NCI-H2107 treated with DMSO at 0.1 percent for 48 hours (cell line): ENCODE measurements at regions not wholly inside any gene's neighbourhood (a gene's known extent, or its start where the extent isn't known, plus 50 kb on each side); places are given as distances from the start of the nearest gene placed in this dataset.

ENCODE experiments used
- DNase-seq: peaks from one replicate; lab custom pipeline; 2025; ENCODE audit not compliant: unreplicated experiment; lab: John Stamatoyannopoulos, UW

DNA sequence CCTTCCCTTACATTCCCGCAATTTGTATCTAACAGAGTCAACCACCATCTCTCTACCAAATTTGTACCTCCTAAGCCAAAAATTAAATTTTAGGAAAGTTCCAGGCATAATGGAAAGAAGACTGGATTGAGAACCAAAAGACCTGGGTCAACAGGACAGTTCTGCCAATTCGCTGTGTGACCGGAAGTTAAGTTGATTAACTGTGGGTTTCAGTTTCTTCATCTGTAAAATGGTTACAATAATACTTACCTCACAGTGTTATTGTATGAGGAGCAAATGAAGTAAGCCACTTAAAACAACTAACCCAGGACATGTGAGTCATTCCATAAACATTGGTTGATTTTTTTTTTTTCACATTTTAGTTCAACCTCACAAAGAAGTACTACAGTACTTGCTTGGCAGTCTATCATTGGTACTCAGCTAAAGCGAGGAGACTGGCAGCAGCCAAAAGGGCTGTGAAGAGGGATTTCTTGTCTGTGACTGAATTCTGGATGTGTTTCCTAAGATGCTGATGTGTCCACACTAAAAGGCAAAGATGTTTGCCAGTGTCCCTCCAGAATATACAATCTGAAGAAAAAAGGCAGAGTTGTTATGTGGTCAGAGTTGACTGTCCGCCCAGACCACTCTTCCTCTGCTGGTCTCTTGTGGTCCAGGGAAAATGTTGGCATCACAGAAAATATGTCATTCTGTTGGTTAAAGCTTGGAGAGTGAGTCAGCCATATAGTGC lies 198.6 kb downstream of the TLE1 start:
- no peak for DNase-seq

GRCh38 chr9:81489046-81489445 lies 200.3 kb downstream of the TLE1 start:
- DNase-seq, result no peak

DNA sequence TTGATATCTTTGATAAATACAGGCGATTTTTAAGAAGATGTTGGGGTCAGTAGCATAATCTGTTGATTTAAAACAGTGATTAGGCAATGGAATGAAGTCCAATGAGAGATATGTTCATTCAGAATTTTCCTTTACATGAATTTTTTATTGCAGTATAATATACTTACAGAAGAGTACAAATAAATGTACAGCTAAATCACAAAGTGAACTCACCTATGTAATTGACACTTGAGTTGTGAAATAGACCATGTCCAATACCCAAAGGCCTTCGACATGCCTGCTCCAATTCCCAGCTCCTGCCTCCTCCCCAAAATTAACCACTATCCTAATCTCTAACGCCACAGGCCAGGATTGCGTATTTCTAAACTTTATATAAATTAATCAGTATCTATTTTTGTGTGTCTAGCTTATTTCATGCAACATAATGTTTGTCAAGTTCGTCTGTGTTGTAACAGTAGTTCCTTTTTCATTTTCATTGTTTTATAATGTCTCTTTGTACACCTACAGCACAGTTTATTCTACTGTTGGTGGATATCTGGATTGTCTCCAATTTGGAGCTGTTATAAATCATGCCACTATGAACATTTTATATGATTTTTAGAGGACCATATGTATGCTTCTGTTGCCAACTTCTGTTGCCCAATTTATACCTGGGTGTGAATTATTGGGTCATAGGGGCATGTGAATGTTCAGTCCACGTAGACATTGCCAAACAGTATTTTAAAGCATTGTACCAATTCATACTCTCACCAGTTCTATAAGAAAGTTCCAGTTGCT lies 208.3 kb downstream of the TLE1 start:
- DNase-seq, result no peak

DNA sequence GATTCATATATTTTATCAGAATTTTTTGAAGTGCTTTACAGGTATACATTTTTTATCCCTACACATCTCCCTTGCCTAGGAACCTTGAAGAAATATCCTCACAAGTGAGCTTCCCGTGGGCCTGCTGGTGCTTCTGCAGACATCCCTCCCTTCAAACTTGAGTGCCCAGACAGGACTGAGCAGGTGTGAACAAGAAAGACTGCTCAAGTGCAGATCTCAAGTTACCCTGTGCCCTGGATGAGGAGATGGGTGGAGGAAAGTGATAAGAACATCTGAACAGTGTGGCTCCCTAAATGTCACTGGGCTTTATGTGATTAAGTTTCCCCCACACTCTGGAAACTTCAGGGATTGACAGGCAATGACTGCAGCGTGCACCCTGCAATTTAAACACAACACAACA lies 209.8 kb downstream of the TLE1 start:
- peak; percentile 7 for DNase-seq

GRCh38 chr9:81477669-81478068 lies 211.7 kb downstream of the TLE1 start:
- DNase-seq, result no peak

GRCh38 chr9:81476813-81477490 lies 212.4 kb downstream of the TLE1 start:
- DNase-seq, result no peak

DNA sequence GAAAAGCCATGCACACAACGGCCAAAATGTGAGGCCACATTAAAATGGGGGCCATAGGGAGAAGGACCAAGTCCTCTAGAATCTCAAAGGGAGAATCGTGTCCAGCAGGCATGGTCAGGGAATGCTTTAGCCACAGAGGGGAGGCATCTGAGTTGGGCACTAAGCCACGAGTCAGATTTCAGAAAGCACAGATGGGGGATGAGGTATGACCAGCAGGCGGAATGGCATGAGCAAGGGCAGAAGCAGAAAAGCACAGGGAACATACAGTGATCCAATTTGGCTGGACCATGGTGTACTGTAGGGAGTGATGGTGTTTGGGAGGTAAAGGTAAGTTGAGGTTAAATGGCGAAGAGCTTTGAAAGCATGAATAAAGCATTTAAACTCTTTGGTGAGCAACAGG lies 214.6 kb downstream of the TLE1 start:
- no peak for DNase-seq

DNA sequence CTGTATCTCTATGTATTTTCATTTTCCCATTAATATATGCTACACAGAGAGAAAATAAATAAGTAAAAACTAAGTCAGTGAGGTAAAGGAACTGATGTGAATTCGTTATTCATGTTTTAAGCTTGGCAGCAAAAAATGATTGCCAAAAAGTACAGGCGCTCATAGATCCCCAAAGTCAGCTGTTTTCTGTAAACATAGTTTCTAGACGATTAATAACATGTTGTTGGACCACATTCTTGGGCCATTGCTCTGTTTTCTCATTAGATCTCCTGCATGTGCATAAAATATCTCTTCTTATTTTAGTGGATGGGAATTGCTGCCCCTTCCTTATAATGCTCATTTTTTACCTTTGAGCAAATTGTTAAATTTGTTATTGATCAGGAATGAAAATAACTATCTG lies 215.2 kb downstream of the TLE1 start:
- DNase-seq, result no peak

GRCh38 chr9:81473708-81474107 lies 215.6 kb downstream of the TLE1 start:
- no peak for DNase-seq

- DNase-seq, result no peak
Measured at GRCh38 chr9:81473206-81473605, 216.1 kb downstream of the TLE1 start.

GRCh38 chr9:81472701-81473100 lies 216.6 kb downstream of the TLE1 start:
- DNase-seq, result no peak

DNA sequence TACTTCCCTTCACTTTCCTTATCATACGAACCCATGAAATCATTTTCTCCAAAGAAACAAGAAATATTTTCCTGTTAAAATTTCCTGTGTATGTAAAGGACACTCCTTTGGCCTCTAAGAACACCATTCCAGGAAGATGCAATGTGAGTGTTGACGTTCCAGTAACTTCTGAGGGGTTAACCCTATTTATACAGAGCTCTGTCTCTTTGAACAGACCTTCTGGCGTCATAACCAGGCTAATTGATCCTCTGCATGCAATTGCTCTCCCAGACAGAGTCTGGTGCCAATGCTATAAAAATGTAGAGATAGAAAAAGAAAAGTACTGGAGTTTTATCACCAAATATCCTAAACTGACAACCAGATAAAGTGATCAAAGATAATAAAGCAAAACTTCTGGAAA lies 218.5 kb downstream of the TLE1 start:
- DNase-seq, result no peak

GRCh38 chr9:81468084-81468595 lies 221.2 kb downstream of the TLE1 start:
- no peak for DNase-seq

GRCh38 chr9:81466981-81467380 lies 222.4 kb downstream of the TLE1 start:
- DNase-seq, result no peak

GRCh38 chr9:81465468-81466011 lies 223.8 kb downstream of the TLE1 start:
- DNase-seq, result no peak

DNA sequence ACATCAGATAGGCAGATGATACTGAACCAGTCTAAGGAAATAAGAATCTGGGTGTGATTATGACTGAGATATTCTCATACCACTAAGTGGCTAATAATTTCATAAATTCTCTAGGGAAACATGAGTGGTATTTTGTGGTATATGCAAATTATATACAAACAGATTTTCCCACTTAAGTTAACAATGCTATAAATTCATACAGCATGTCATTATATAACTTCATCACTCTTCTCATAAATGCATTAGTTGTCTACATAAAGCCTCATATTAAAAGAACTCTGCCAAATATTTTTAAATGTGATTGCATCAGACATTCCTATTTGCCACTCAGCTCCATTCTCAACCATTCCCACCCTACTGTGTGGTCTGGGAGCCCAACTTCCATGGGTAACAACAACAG lies 226.5 kb downstream of the TLE1 start:
- no peak for DNase-seq

- DNase-seq, result no peak
Measured at GRCh38 chr9:81461196-81461595, 228.2 kb downstream of the TLE1 start.

DNA sequence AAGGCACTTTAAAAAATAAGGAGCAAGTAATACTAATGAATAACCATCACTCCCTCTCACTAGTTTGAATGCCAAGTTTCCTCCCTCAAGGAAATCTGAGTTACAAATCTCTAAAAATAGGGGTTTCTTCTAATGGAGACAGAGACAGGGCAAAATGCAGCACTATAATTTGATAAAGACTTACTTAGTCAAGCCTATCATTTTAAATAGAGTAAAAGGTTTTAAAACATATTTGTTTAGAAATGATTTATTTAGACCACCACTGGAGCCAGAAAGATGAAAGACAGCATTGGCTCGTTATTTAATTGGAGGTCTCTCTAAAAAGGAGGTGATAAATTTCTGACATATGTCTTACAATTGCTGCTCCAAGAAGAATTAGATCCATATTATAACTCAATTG lies 228.7 kb downstream of the TLE1 start:
- DNase-seq, result no peak

- no peak for DNase-seq
Measured at GRCh38 chr9:81459591-81459990, 229.8 kb downstream of the TLE1 start.

GRCh38 chr9:81456431-81457006 lies 232.8 kb downstream of the TLE1 start:
- no peak for DNase-seq
